ENCODE measurements at regions not wholly inside any gene's neighbourhood (a gene's known extent, or its start where the extent isn't known, plus 50 kb on each side); places are given as distances from the start of the nearest gene placed in this dataset.
A peak's percentile ranks its signal among the peaks of the same experiment; 100 is the strongest.

DNA sequence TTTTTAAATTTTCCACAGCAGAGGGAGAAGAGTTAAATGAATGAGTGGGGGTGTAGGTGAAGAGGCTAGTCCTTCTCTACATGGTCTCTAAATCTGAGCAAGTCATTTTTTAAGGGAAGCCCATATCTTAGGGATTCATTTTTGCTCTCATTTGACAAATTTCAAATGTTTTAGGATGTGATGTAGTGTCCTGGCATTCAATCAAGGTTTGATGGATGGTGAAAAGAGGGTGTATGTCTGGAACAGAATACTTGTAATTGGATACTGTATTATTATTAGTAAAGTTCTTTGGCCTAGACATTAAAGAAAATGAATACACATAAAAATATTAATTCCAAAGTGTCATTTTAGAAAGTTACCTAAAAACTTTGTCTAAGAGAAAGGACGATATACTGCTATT is 167.8 kb upstream of the PTBP2 start:
- WGBS, 2 donors = 96% methylated on average over 1 of the region's 1 CpG
- Histone ChIP-seq H3K4me3 (replicated peaks in 1 of 3) (no peak overlapping the region), H3K9me3 (no peaks in the 10 kb centered on the region), H3K27me3 (no peaks in the 10 kb centered on the region), H3K4me1 (no peaks in the 10 kb centered on the region), H3K36me3 (no peaks in the 10 kb centered on the region), H3K27ac (no peak overlapping the region)
- DNase-seq = no peak
- TF ChIP-seq, protein P1, sequence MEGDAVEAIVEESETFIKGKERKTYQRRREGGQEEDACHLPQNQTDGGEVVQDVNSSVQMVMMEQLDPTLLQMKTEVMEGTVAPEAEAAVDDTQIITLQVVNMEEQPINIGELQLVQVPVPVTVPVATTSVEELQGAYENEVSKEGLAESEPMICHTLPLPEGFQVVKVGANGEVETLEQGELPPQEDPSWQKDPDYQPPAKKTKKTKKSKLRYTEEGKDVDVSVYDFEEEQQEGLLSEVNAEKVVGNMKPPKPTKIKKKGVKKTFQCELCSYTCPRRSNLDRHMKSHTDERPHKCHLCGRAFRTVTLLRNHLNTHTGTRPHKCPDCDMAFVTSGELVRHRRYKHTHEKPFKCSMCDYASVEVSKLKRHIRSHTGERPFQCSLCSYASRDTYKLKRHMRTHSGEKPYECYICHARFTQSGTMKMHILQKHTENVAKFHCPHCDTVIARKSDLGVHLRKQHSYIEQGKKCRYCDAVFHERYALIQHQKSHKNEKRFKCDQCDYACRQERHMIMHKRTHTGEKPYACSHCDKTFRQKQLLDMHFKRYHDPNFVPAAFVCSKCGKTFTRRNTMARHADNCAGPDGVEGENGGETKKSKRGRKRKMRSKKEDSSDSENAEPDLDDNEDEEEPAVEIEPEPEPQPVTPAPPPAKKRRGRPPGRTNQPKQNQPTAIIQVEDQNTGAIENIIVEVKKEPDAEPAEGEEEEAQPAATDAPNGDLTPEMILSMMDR (IDR thresholded peaks at IDR 0.05) = no peak
- no peak for TF ChIP-seq POLR2A (IDR thresholded peaks at IDR 0.05)
- intact Hi-C loops (cut with DNase I) = no loop called here

DNA sequence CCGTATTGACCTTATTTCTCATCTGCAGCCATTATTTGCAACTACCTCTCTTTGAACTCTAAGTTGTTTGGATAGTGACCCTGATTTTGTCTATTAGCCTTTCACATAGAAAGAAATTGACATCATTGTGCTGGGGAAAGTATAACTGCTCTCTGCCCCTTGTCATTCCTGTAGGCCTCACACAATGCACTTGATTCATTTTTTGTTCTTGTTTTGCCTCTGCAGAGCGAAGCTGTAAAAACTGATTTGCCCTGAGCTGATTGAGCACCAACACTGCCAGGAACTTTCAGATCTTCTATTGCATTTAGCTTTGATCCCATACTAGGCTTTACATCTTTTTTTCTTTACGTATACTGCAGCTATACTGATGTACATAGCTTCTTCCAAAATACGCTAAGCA is 167.2 kb upstream of the PTBP2 start:
- WGBS, 2 donors = 94% methylated on average over 4 of the region's 4 CpGs
- Histone ChIP-seq H3K9me3 (no peaks in the 10 kb centered on the region), H3K27ac (no peak overlapping the region), H3K4me1 (no peaks in the 10 kb centered on the region), H3K36me3 (no peaks in the 10 kb centered on the region), H3K4me3 (replicated peaks in 1 of 3) (no peak overlapping the region), H3K27me3 (no peaks in the 10 kb centered on the region)
- DNase-seq = no peak
- intact Hi-C loops (cut with DNase I) = no loop called here
- TF ChIP-seq, protein P1 (IDR thresholded peaks at IDR 0.05) = no peak
- TF ChIP-seq POLR2A (IDR thresholded peaks at IDR 0.05) = no peak

DNA sequence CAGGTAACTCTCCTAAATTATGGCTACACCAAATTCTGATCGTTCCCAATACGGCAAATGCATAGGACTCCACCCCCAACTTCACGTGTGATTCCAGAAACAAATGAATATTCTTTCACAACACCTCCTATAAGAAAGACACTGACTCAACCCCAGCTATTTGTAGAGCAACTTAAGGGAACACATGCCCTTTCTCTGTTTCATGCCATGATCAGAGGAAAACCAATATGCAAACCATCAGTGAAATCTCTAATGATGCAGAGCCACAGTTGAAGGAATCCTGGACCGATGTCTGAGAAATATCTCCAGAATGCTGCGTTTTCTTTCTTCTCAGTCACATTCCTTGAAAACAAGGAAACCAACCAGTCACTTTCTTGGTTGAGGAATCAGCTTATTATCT is 164.2 kb upstream of the PTBP2 start:
- Histone ChIP-seq H3K4me3 (replicated peaks in 1 of 3) (no peak overlapping the region), H3K9me3 (no peaks in the 10 kb centered on the region), H3K4me1 (no peaks in the 10 kb centered on the region), H3K36me3 (no peaks in the 10 kb centered on the region), H3K27me3 (no peaks in the 10 kb centered on the region), H3K27ac (no peak overlapping the region)
- TF ChIP-seq, protein P1 (IDR thresholded peaks at IDR 0.05) = no peak
- no peak for TF ChIP-seq POLR2A (IDR thresholded peaks at IDR 0.05)
- DNase-seq = no peak
- 85 to 92% methylated on average over 5 of the region's 5 CpGs for WGBS, 2 donors
- intact Hi-C loops (cut with DNase I) = no loop called here

DNA sequence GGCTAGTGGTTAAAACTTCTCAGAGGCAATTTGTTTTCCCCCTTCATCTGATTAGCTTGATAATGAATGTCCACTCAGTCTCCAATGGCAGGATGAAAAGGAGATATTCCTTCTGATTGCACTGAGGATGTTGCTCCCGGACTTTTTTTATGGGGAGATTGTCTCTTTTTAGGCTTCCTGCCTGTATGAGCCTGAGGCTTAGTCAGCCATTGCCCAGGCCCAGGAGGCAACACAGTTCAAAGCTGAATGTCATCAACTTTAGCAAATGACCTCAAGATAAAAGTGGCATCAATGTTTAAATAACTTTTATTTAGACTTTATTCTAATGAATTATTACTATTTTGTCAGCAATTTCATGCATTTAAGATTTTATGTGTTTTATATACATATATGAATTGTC is 162.9 kb upstream of the PTBP2 start:
- Histone ChIP-seq H3K4me3 (replicated peaks in 1 of 3) (no peak overlapping the region), H3K4me1 (no peaks in the 10 kb centered on the region), H3K9me3 (no peaks in the 10 kb centered on the region), H3K36me3 (no peaks in the 10 kb centered on the region), H3K27me3 (no peaks in the 10 kb centered on the region), H3K27ac (no peak overlapping the region)
- DNase-seq = no peak
- TF ChIP-seq, protein P1 (IDR thresholded peaks at IDR 0.05) = no peak
- TF ChIP-seq POLR2A (IDR thresholded peaks at IDR 0.05) = no peak
- 28 to 82% methylated on average over 1 of the region's 1 CpG for WGBS, 2 donors
- intact Hi-C loops (cut with DNase I) = no loop called here

DNA sequence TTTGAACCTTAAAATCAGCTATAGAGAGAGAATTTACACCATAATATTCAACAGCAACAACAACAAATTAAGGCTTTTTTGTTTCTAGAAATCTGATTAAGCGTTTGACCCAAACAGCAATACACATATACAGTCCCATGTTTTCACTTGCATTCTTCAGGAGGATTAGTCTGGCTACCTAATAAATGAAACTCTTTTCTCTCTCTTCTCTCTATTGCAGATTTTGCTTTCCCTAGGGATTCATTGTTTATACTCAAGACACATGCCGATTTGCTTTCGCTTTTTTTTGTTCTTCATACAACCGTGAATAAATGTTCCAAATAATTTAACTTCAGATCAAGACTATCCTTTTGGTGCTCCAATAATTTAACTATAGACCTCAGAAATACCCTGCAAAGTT is 162.4 kb upstream of the PTBP2 start:
- H3K36me3 ChIP-seq = no peaks in the 10 kb centered on the region
- H3K4me3 ChIP-seq (replicated peaks in 1 of 3) = no peak overlapping the region
- no peaks in the 10 kb centered on the region for H3K4me1 ChIP-seq
- intact Hi-C loops (cut with DNase I) = no loop called here
- no peaks in the 10 kb centered on the region for H3K27me3 ChIP-seq
- 74 to 82% methylated on average over 4 of the region's 4 CpGs for WGBS, 2 donors
- H3K27ac ChIP-seq = peak overlapping the region; percentile 50 to 70 (median 55)
- DNase-seq = no peak
- no peaks in the 10 kb centered on the region for H3K9me3 ChIP-seq
- TF ChIP-seq, protein P1 (IDR thresholded peaks at IDR 0.05) = no peak
- TF ChIP-seq POLR2A (IDR thresholded peaks at IDR 0.05) = no peak

Data from thyroid gland (tissue), 4 donors.